Kidney (tissue), 13 donors: ENCODE measurements at regions not wholly inside any gene's neighbourhood (a gene's known extent, or its start where the extent isn't known, plus 50 kb on each side); places are given as distances from the start of the nearest gene placed in this dataset.

Source experiments
- DNase-seq, 5 donors: peaks; one replicate each; pipeline ENCODE4 v3.0.0-alpha.2; 2013 to 2020
- FAIRE-seq: peaks from 2 replicates; lab custom pipeline; 2012; peaks lifted over from hg19 to GRCh38; lab: Jason Lieb, UNC
- H3K27ac ChIP-seq, 2 donors: one replicate each; pipeline ENCODE4 v1.7.0; 2013; ENCODE audit warnings: low read depth in 2 of 2, low read length in 2 of 2, inconsistent platforms in 1 of 2
- H3K27me3 ChIP-seq: one replicate; pipeline ENCODE4 v1.7.1; 2013; ENCODE audit warnings: low read length, inconsistent platforms; ENCODE audit not compliant: control insufficient read depth, insufficient read depth
- H3K36me3 ChIP-seq, 3 donors: one replicate each; pipeline versions ENCODE4 v1.7.0 to v1.7.1; 2013; ENCODE audit warnings: low read length in 3 of 3, control low read depth in 1 of 3, inconsistent platforms in 1 of 3; ENCODE audit not compliant: insufficient read depth in 3 of 3, control insufficient read depth in 2 of 3
- H3K4me1 ChIP-seq, 3 donors: one replicate each; pipeline versions ENCODE4 v1.7.0 to v1.7.1; 2013; ENCODE audit warnings: low read length in 3 of 3, inconsistent platforms in 1 of 3, low read depth in 1 of 3; ENCODE audit not compliant: control insufficient read depth in 2 of 3, insufficient read depth in 2 of 3
- H3K4me3 ChIP-seq, 3 donors: one replicate each; pipeline versions ENCODE4 v1.7.0 to v1.8.1; 2013; ENCODE audit warnings: low read length in 3 of 3, control low read depth in 1 of 3, inconsistent platforms in 1 of 3
- H3K9ac ChIP-seq, 3 donors: one replicate each; pipeline versions ENCODE4 v1.7.0 to v1.7.1; 2013; ENCODE audit warnings: low read length in 3 of 3, control low read depth in 1 of 3, inconsistent platforms in 1 of 3
- H3K9me3 ChIP-seq, 3 donors: one replicate each; pipeline versions ENCODE4 v1.7.0 to v1.7.1; 2013; ENCODE audit warnings: low read length in 3 of 3, control low read depth in 1 of 3, inconsistent platforms in 1 of 3; ENCODE audit not compliant: control insufficient read depth in 2 of 3, insufficient read depth in 1 of 3
- CTCF ChIP-seq: IDR thresholded peaks from 3 replicates; pipeline ENCODE4 v1.5.1; 2012; ENCODE audit warnings: mild to moderate bottlenecking, moderate library complexity, borderline replicate concordance; ENCODE audit not compliant: insufficient read depth; ENCODE audit errors: extremely low read depth
- intact Hi-C: fragments of 100-400 bp; cut with DNase I; formaldehyde crosslinking; loops from one replicate; pipeline ENCODE4 v1.11.1; 2022
- donor health status: control.
- donor health status: control.
- donor health status: control.
- donor health status: control.
- donor health status: control.
- donor health status: DM: yes; HTN: yes; CAD: no.
- donor health status: Normal renal cell carcinoma (clear cell type).

GRCh38 chr2:212906620-212907019, 244.8 kb downstream of the IKZF2 start:
- Histone ChIP-seq H3K36me3 (no peaks in the 10 kb centered on the region), H3K9me3 (no peaks in the 10 kb centered on the region), H3K27me3 (no peaks in the 10 kb centered on the region), H3K9ac (no peak overlapping the region), H3K4me1 (no peaks in the 10 kb centered on the region), H3K4me3 (no peak overlapping the region), H3K27ac (no peak overlapping the region)
- TF ChIP-seq CTCF = no peak
- no peak for DNase-seq
- FAIRE-seq = no peak
- intact Hi-C loops = no loop called here

GRCh38 chr2:212905640-212906201, 245.7 kb downstream of the IKZF2 start:
- Histone ChIP-seq H3K4me3 (no peak overlapping the region), H3K27me3 (no peaks in the 10 kb centered on the region), H3K27ac (no peak overlapping the region), H3K9me3 (no peaks in the 10 kb centered on the region), H3K9ac (no peak overlapping the region), H3K4me1 (no peaks in the 10 kb centered on the region), H3K36me3 (no peaks in the 10 kb centered on the region)
- FAIRE-seq = no peak
- no peak for DNase-seq
- no peak for TF ChIP-seq CTCF
- intact Hi-C loops = no loop called here

GRCh38 chr2:212904646-212905045, 246.8 kb downstream of the IKZF2 start:
- no peak overlapping the region for H3K4me3 ChIP-seq
- FAIRE-seq = no peak
- no peaks in the 10 kb centered on the region for H3K4me1 ChIP-seq
- no peak for TF ChIP-seq CTCF
- no peak overlapping the region for H3K27ac ChIP-seq
- H3K9ac ChIP-seq = no peak overlapping the region
- intact Hi-C loops = no loop called here
- no peaks in the 10 kb centered on the region for H3K9me3 ChIP-seq
- no peaks in the 10 kb centered on the region for H3K27me3 ChIP-seq
- DNase-seq = no peak
- no peaks in the 10 kb centered on the region for H3K36me3 ChIP-seq

- no peak overlapping the region for H3K9ac ChIP-seq
- H3K36me3 ChIP-seq = no peaks in the 10 kb centered on the region
- FAIRE-seq = no peak
- H3K4me1 ChIP-seq = no peaks in the 10 kb centered on the region
- H3K27ac ChIP-seq = no peak overlapping the region
- no peak overlapping the region for H3K4me3 ChIP-seq
- no peak for TF ChIP-seq CTCF
- no peak for DNase-seq
- intact Hi-C loops = no loop called here
- H3K9me3 ChIP-seq = no peaks in the 10 kb centered on the region
- H3K27me3 ChIP-seq = no peaks in the 10 kb centered on the region
Observed at GRCh38 chr2:212903413-212903812, 248.0 kb downstream of the IKZF2 start.
